GM12891 (cell line): ENCODE measurements at regions not wholly inside any gene's neighbourhood (a gene's known extent, or its start where the extent isn't known, plus 50 kb on each side); places are given as distances from the start of the nearest gene placed in this dataset.

Source experiments
- POLR2A ChIP-seq: IDR thresholded peaks from 2 replicates; pipeline ENCODE4 v1.6.1; 2011; ENCODE audit warnings: low read depth, low read length, control low read depth
- POLR2AphosphoS5 ChIP-seq: IDR thresholded peaks from 2 replicates; pipeline ENCODE4 v1.6.1; 2011; ENCODE audit warnings: low read depth, low read length, control low read depth

- TF ChIP-seq POLR2A = no peak
- no peak for TF ChIP-seq POLR2AphosphoS5
Measured at GRCh38 chr9:1948541-1948940, 66.6 kb upstream of the SMARCA2 start.
